HEK293 (cell line): ENCODE measurements at regions not wholly inside any gene's neighbourhood (a gene's known extent, or its start where the extent isn't known, plus 50 kb on each side); places are given as distances from the start of the nearest gene placed in this dataset.

Experiments
- CTCF ChIA-PET: fragments of 350-600 bp; formaldehyde crosslinking; extraction: SDS; loops from one replicate; lab custom pipeline; 2021; ENCODE audit warnings: antibody characterized with exemption; lab: Yijun Ruan, JAX
- POLR2A ChIA-PET: fragments of 300-600 bp; formaldehyde crosslinking; extraction: SDS; loops from one replicate; lab custom pipeline; 2020; ENCODE audit warnings: antibody characterized with exemption, inconsistent platforms; lab: Yijun Ruan, JAX
- H3K27ac ChIP-seq: fragments of 200-500 bp; sonication (Bioruptor generic); 2 replicates; pipeline ENCODE4 v1.5.1; 2014; ENCODE audit warnings: low read depth, low read length, control low read depth, inconsistent platforms; ENCODE audit errors: extremely low read depth
- H3K36me3 ChIP-seq, 2 experiments: fragments of 200-500 bp in 1 of 2; sonication (Bioruptor generic) in 1 of 2; 1 replicate in 1 of 2; 2 replicates in 1 of 2; pipeline ENCODE4 v1.5.1; 2014 to 2017; ENCODE audit warnings: inconsistent platforms in 2 of 2, low read length in 2 of 2; ENCODE audit not compliant: control insufficient read depth in 2 of 2, insufficient read depth in 1 of 2
- H3K4me1 ChIP-seq: fragments of 200-500 bp; sonication (Bioruptor generic); 2 replicates; pipeline ENCODE4 v1.5.1; 2014; ENCODE audit warnings: mild to moderate bottlenecking, low read length, inconsistent platforms; ENCODE audit not compliant: control insufficient read depth, insufficient read depth
- H3K4me3 ChIP-seq: 2 replicates; pipeline ENCODE4 v1.5.1; 2011; ENCODE audit warnings: low read depth, mild to moderate bottlenecking, control low read depth, low read length, moderate library complexity
- H3K9me3 ChIP-seq: fragments of 200-500 bp; sonication (Bioruptor generic); 2 replicates; pipeline ENCODE4 v1.5.1; 2014; ENCODE audit warnings: low read depth, low read length, inconsistent platforms; ENCODE audit not compliant: control insufficient read depth, insufficient read depth
- CTCF ChIP-seq: fragments of 450-650 bp; formaldehyde crosslinking; IDR thresholded peaks from 2 replicates; pipeline ENCODE4 v1.5.1; 2016; ENCODE audit warnings: missing biosample characterization, missing genetic modification characterization
- KLF16 ChIP-seq: fragments of 450-650 bp; formaldehyde crosslinking; IDR thresholded peaks from 2 replicates; pipeline ENCODE4 v1.5.1; 2017; ENCODE audit warnings: missing biosample characterization, missing genetic modification characterization
- KLF8 ChIP-seq: fragments of 450-650 bp; formaldehyde crosslinking; IDR thresholded peaks from 2 replicates; pipeline ENCODE4 v1.5.1; 2016; ENCODE audit warnings: missing biosample characterization, missing genetic modification characterization
- PRDM2 ChIP-seq: fragments of 450-650 bp; formaldehyde crosslinking; IDR thresholded peaks from 2 replicates; pipeline ENCODE4 v1.5.1; 2016; ENCODE audit warnings: missing biosample characterization, missing genetic modification characterization, borderline replicate concordance
- RBAK ChIP-seq: fragments of 450-650 bp; formaldehyde crosslinking; IDR thresholded peaks from 2 replicates; pipeline ENCODE4 v1.5.1; 2016; ENCODE audit warnings: missing biosample characterization, missing genetic modification characterization
- ZNF10 ChIP-seq: fragments of 450-650 bp; formaldehyde crosslinking; IDR thresholded peaks from 2 replicates; pipeline ENCODE4 v1.5.1; 2017; ENCODE audit warnings: missing biosample characterization, missing genetic modification characterization
- ZNF16 ChIP-seq: fragments of 450-650 bp; formaldehyde crosslinking; IDR thresholded peaks from 2 replicates; pipeline ENCODE4 v1.5.1; 2016; ENCODE audit warnings: low read depth, missing biosample characterization, missing genetic modification characterization
- ZNF169 ChIP-seq: fragments of 450-650 bp; formaldehyde crosslinking; IDR thresholded peaks from 2 replicates; pipeline ENCODE4 v1.5.1; 2016; ENCODE audit warnings: missing biosample characterization, missing genetic modification characterization
- ZNF211 ChIP-seq: fragments of 450-650 bp; formaldehyde crosslinking; IDR thresholded peaks from 2 replicates; pipeline ENCODE4 v1.5.1; 2016; ENCODE audit warnings: low read depth, missing biosample characterization, missing genetic modification characterization
- ZNF324 ChIP-seq: fragments of 450-650 bp; formaldehyde crosslinking; IDR thresholded peaks from 2 replicates; pipeline ENCODE4 v1.5.1; 2016; ENCODE audit warnings: missing biosample characterization, missing genetic modification characterization
- ZNF335 ChIP-seq: fragments of 450-650 bp; formaldehyde crosslinking; conservative IDR thresholded peaks from 2 replicates; pipeline ENCODE4 v1.5.1; 2016; ENCODE audit warnings: missing biosample characterization, missing genetic modification characterization
- ZNF354C ChIP-seq: fragments of 450-650 bp; formaldehyde crosslinking; IDR thresholded peaks from 2 replicates; pipeline ENCODE4 v1.5.1; 2016; ENCODE audit warnings: missing biosample characterization, missing genetic modification characterization, low read depth, borderline replicate concordance
- ZNF449 ChIP-seq: fragments of 450-650 bp; formaldehyde crosslinking; IDR thresholded peaks from 2 replicates; pipeline ENCODE4 v1.5.1; 2017; ENCODE audit warnings: missing biosample characterization, mild to moderate bottlenecking, missing genetic modification characterization, moderate library complexity
- ZNF561 ChIP-seq: fragments of 450-650 bp; IDR thresholded peaks from 2 replicates; pipeline ENCODE4 v1.5.1; 2018; ENCODE audit warnings: missing biosample characterization, missing genetic modification characterization, borderline replicate concordance
- ZNF624 ChIP-seq: fragments of 450-650 bp; formaldehyde crosslinking; IDR thresholded peaks from 2 replicates; pipeline ENCODE4 v1.5.1; 2017; ENCODE audit warnings: missing biosample characterization, missing genetic modification characterization
- ZNF677 ChIP-seq: fragments of 450-650 bp; IDR thresholded peaks from 2 replicates; pipeline ENCODE4 v1.5.0; 2018; ENCODE audit warnings: missing biosample characterization, mild to moderate bottlenecking, missing genetic modification characterization, moderate library complexity
- ZNF692 ChIP-seq: fragments of 450-650 bp; formaldehyde crosslinking; IDR thresholded peaks from 2 replicates; pipeline ENCODE4 v1.5.1; 2016; ENCODE audit warnings: missing biosample characterization, missing genetic modification characterization
- ZNF704 ChIP-seq: fragments of 450-650 bp; formaldehyde crosslinking; IDR thresholded peaks from 2 replicates; pipeline ENCODE4 v1.5.1; 2016; ENCODE audit warnings: missing biosample characterization, missing genetic modification characterization
- ZSCAN30 ChIP-seq: fragments of 450-650 bp; IDR thresholded peaks from 2 replicates; pipeline ENCODE4 v1.5.1; 2018; ENCODE audit warnings: missing biosample characterization, mild to moderate bottlenecking, missing genetic modification characterization, moderate library complexity
- ZSCAN4 ChIP-seq: fragments of 450-650 bp; formaldehyde crosslinking; IDR thresholded peaks from 2 replicates; pipeline ENCODE4 v1.5.1; 2017; ENCODE audit warnings: missing biosample characterization, missing genetic modification characterization
- ZSCAN5A ChIP-seq: fragments of 450-650 bp; formaldehyde crosslinking; IDR thresholded peaks from 2 replicates; pipeline ENCODE4 v1.5.1; 2016; ENCODE audit warnings: missing biosample characterization, missing genetic modification characterization

GRCh38 chr14:51145246-51145645, 50.3 kb upstream of the TRIM9 start:
- Histone ChIP-seq H3K27ac (no peak overlapping the region), H3K4me3 (no peak overlapping the region), H3K9me3 (no peaks in the 10 kb centered on the region), H3K4me1 (peaks cover 2% of the 10 kb centered on the region; the same call in 1 of the 2 replicates), H3K36me3 (no peaks in the 10 kb centered on the region)
- CTCF ChIA-PET: interaction anchor here (0.7 kb wide), 1 partner anchor 29 kb away, joined by 3 read pairs; no protein-coding TSS in a partner anchor
- POLR2A ChIA-PET: no interaction called here
- TF ChIP-seq ZNF335 (tag by site-specific recombination) (no peak), ZNF211 (tag by site-specific recombination) (no peak), ZNF704 (tag by site-specific recombination) (no peak), ZNF449 (no peak), CTCF (tag by site-specific recombination) (no peak)

GRCh38 chr14:51147183-51147582, 52.3 kb upstream of the TRIM9 start:
- no peaks in the 10 kb centered on the region for H3K9me3 ChIP-seq
- ChIA-PET CTCF (no interaction called here), POLR2A (no interaction called here)
- no peak overlapping the region for H3K27ac ChIP-seq
- H3K36me3 ChIP-seq: no peaks in the 10 kb centered on the region
- H3K4me1 ChIP-seq: peaks cover 2% of the 10 kb centered on the region; the same call in 1 of the 2 replicates
- no peak overlapping the region for H3K4me3 ChIP-seq
- TF ChIP-seq ZNF16 (tag by site-specific recombination) (no peak), ZNF10 (tag by site-specific recombination) (no peak), RBAK (no peak), ZNF692 (tag by site-specific recombination) (no peak), ZNF169 (tag by site-specific recombination) (no peak), KLF8 (tag by site-specific recombination) (no peak), ZNF354C (tag by site-specific recombination) (no peak), ZNF324 (tag by site-specific recombination) (no peak), ZNF677 (tag by site-specific recombination) (no peak), PRDM2 (no peak), ZSCAN30 (tag by site-specific recombination) (no peak), KLF16 (tag by site-specific recombination) (no peak), ZNF561 (no peak), ZSCAN4 (no peak), ZNF624 (no peak), ZSCAN5A (tag by site-specific recombination) (no peak)
